ENCODE measurements at regions not wholly inside any gene's neighbourhood (a gene's known extent, or its start where the extent isn't known, plus 50 kb on each side); places are given as distances from the start of the nearest gene placed in this dataset.

GRCh38 chr2:176589287-176589686 lies 320.0 kb downstream of the MTX2 start:
- no peak for TF ChIP-seq CTCF (IDR thresholded peaks at IDR 0.05)
- no peak for TF ChIP-seq MAZ (IDR thresholded peaks at IDR 0.05; ENCODE audit: borderline replicate concordance, low read depth, low read length)
- TF ChIP-seq JUNB (IDR thresholded peaks at IDR 0.05) = no peak

All from A549 (cell line).